HEK293T (cell line): ENCODE measurements at regions not wholly inside any gene's neighbourhood (a gene's known extent, or its start where the extent isn't known, plus 50 kb on each side); places are given as distances from the start of the nearest gene placed in this dataset.

ENCODE experiments used
- CTCF ChIA-PET: fragments of 350-600 bp; formaldehyde crosslinking; extraction: SDS; loops from one replicate; lab custom pipeline; 2021; ENCODE audit warnings: antibody characterized with exemption, inconsistent platforms; lab: Yijun Ruan, JAX
- POLR2A ChIA-PET: fragments of 350-600 bp; formaldehyde crosslinking; extraction: SDS; loops from one replicate; lab custom pipeline; 2020; ENCODE audit warnings: antibody characterized with exemption, inconsistent platforms; lab: Yijun Ruan, JAX
- DNase-seq: peaks from one replicate; pipeline ENCODE4 v3.0.0; 2012; ENCODE audit warnings: mixed read lengths; ENCODE audit errors: extremely low spot score
- ARNT ChIP-seq: fragments of 450-650 bp; IDR thresholded peaks from 2 replicates; pipeline ENCODE4 v1.6.1; 2017; ENCODE audit warnings: mild to moderate bottlenecking
- BHLHE40 ChIP-seq: fragments of 450-650 bp; IDR thresholded peaks from 2 replicates; pipeline ENCODE4 v1.6.1; 2016; ENCODE audit warnings: mild to moderate bottlenecking, moderate library complexity, borderline replicate concordance
- CTBP1 ChIP-seq: fragments of 450-650 bp; IDR thresholded peaks from 2 replicates; pipeline ENCODE4 v1.6.1; 2016; ENCODE audit warnings: borderline replicate concordance
- ELF4 ChIP-seq: fragments of 450-650 bp; IDR thresholded peaks from 2 replicates; pipeline ENCODE4 v1.6.1; 2017; ENCODE audit warnings: antibody characterized with exemption
- FOXA1 ChIP-seq: fragments of 450-650 bp; IDR thresholded peaks from 2 replicates; pipeline ENCODE4 v1.6.1; 2016; ENCODE audit warnings: mild to moderate bottlenecking
- FOXK2 ChIP-seq: fragments of 450-650 bp; IDR thresholded peaks from 2 replicates; pipeline ENCODE4 v1.6.1; 2016; ENCODE audit warnings: mild to moderate bottlenecking
- FOXM1 ChIP-seq: fragments of 450-650 bp; IDR thresholded peaks from 2 replicates; pipeline ENCODE4 v1.6.1; 2017; ENCODE audit warnings: mild to moderate bottlenecking, borderline replicate concordance
- HDGF ChIP-seq: fragments of 450-650 bp; IDR thresholded peaks from 2 replicates; pipeline ENCODE4 v1.6.1; 2017; ENCODE audit warnings: antibody characterized with exemption, borderline replicate concordance
- L3MBTL2 ChIP-seq: fragments of 450-650 bp; conservative IDR thresholded peaks from 2 replicates; pipeline ENCODE4 v1.6.1; 2016; ENCODE audit warnings: mild to moderate bottlenecking
- LEF1 ChIP-seq: fragments of 450-650 bp; IDR thresholded peaks from 2 replicates; pipeline ENCODE4 v1.6.1; 2017; ENCODE audit warnings: mild to moderate bottlenecking, borderline replicate concordance
- NFRKB ChIP-seq: fragments of 450-650 bp; IDR thresholded peaks from 2 replicates; pipeline ENCODE4 v1.6.1; 2016; ENCODE audit warnings: mild to moderate bottlenecking, moderate library complexity
- SP1 ChIP-seq: fragments of 450-650 bp; IDR thresholded peaks from 2 replicates; pipeline ENCODE4 v1.6.1; 2017
- SUZ12 ChIP-seq: fragments of 450-650 bp; IDR thresholded peaks from 2 replicates; pipeline ENCODE4 v1.6.1; 2016; ENCODE audit warnings: mild to moderate bottlenecking
- TARDBP ChIP-seq: fragments of 450-650 bp; IDR thresholded peaks from 2 replicates; pipeline ENCODE4 v1.6.1; 2016
- ZNF384 ChIP-seq: fragments of 450-650 bp; IDR thresholded peaks from 2 replicates; pipeline ENCODE4 v1.6.1; 2016
- TF ChIP-seq, protein P1 (sequence below): fragments of 450-650 bp; IDR thresholded peaks from 2 replicates; pipeline ENCODE4 v1.6.1; 2016

DNA sequence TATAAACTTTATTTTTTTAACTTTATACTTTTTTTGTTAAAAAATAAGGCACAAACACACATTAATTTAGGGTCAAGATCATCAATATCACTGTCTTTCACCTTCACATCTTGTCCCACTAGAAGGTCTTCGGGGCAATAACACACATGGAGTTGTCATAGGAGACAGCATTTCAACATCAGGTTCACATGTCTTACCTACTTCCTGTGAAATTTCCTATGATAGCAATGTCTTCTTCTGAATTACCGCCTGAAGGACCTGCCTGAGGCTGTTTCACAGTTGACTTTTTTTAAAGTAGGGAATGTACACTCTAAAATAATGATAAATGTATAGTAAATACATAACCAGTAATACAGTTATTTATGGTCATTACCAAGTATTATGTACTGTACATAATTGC is 559.4 kb downstream of the PLPP3 start:
- TF ChIP-seq HDGF (no peak), L3MBTL2 (no peak), ELF4 (no peak), TARDBP (no peak), FOXM1 (no peak), BHLHE40 (no peak), NFRKB (no peak), FOXA1 (no peak), LEF1 (no peak), ZNF384 (no peak), ARNT (no peak), CTBP1 (no peak), SUZ12 (no peak), SP1 (no peak), FOXK2 (no peak)
- TF ChIP-seq, protein P1, sequence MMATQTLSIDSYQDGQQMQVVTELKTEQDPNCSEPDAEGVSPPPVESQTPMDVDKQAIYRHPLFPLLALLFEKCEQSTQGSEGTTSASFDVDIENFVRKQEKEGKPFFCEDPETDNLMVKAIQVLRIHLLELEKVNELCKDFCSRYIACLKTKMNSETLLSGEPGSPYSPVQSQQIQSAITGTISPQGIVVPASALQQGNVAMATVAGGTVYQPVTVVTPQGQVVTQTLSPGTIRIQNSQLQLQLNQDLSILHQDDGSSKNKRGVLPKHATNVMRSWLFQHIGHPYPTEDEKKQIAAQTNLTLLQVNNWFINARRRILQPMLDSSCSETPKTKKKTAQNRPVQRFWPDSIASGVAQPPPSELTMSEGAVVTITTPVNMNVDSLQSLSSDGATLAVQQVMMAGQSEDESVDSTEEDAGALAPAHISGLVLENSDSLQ = no peak
- ChIA-PET POLR2A (no interaction called here), CTCF (no interaction called here)
- DNase-seq = no peak

DNA sequence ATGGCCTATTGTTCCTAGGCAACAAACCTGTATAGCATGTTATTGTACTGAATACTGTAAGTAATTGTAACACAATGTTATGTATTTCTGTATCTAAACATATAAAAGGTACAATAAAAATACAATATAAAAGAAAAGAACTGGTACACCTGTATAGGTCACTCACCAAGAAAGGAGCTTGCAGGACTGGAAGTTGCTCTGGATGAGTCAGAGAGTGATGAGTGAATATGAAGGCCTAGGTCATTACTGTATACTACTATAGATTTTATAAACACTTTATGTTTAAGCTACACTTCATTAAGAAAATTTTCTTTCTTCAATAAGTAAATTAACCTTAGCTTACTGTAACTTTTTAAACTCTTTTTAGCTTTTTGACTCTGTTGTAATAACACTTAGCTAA is 559.9 kb downstream of the PLPP3 start:
- ChIA-PET CTCF (no interaction called here), POLR2A (no interaction called here)
- TF ChIP-seq BHLHE40 = no peak
- TF ChIP-seq HDGF = no peak
- TF ChIP-seq ELF4 = no peak
- no peak for TF ChIP-seq FOXA1
- TF ChIP-seq SUZ12 = no peak
- TF ChIP-seq CTBP1 = no peak
- no peak for TF ChIP-seq L3MBTL2
- TF ChIP-seq, protein P1 = no peak
- no peak for TF ChIP-seq ARNT
- no peak for TF ChIP-seq NFRKB
- no peak for TF ChIP-seq TARDBP
- TF ChIP-seq FOXM1 = no peak
- no peak for TF ChIP-seq FOXK2
- no peak for TF ChIP-seq LEF1
- no peak for TF ChIP-seq SP1
- no peak for TF ChIP-seq ZNF384
- no peak for DNase-seq

DNA sequence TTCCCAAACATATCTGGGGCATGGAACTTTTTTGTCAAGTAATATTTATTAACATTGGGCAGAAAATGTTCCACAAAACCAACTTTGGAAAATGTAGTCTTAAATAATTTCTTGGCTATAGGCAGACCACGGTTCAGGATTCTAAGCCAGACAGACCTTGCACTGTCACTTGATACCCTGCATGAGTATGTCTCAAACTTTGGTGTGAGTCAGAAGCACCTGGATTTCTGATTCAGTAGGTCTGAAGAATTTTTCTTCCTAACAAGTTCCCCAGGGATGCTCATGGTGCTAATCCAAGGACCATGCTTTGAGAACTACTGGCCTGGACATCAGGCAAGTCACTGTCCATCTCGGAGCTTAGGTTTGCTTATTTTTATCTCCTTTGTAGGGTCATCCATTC is 562.0 kb downstream of the PLPP3 start:
- no peak for DNase-seq
- ChIA-PET POLR2A (no interaction called here), CTCF (interaction anchor here (0.6 kb wide), 1 partner anchor 61 kb away, joined by 5 read pairs; no protein-coding TSS in a partner anchor)
- TF ChIP-seq CTBP1 (no peak), TARDBP (no peak), LEF1 (no peak), L3MBTL2 (no peak), ARNT (no peak), HDGF (no peak), SP1 (no peak), FOXK2 (no peak), ZNF384 (no peak), BHLHE40 (no peak), ELF4 (no peak), SUZ12 (no peak), NFRKB (no peak), FOXA1 (no peak)
- TF ChIP-seq, protein P1 = no peak

DNA sequence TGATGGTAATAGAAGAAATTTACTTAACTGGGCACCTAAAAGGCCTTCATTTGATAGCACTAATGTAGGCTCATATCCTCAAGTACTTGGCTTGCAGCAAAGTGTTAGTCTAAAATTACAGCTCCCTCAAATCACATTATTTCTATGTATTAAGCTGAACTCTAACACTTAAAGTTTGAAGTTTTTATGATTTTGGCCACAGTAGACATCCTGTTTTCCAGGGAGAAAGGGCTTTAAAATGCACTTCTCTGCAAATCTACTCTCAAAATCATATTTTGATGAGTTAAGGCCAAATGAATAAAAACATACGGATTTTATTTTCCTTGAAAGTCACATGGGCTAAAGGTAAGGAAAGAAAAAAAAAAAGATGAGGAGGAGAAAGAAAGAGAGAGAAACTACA is 575.5 kb downstream of the PLPP3 start:
- POLR2A ChIA-PET = no interaction called here
- CTCF ChIA-PET = no interaction called here
- no peak for TF ChIP-seq SP1
- no peak for TF ChIP-seq NFRKB
- TF ChIP-seq CTBP1 = no peak
- TF ChIP-seq FOXA1 = no peak
- TF ChIP-seq ZNF384 = no peak
- no peak for TF ChIP-seq SUZ12
- TF ChIP-seq FOXM1 = no peak
- no peak for TF ChIP-seq LEF1
- DNase-seq = no peak

DNA sequence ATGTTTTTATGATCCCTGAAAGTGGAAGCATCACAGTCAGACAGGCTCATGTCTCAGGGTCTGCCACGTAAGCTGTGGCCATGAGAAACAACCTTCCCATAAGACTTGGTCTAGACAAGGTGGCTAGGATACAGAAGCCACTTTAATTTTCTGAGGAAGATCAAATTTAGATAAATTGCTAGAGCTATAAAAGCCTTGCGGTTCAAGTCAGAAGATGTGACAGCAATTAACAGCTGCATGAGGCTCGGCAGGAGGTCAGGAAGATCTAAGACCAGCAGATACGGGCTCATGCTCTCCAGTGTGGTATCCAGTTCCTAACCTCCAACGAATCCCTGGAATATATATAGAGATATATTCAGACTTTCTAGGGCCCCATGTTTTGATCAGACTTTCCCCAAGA is 577.1 kb downstream of the PLPP3 start:
- CTCF ChIA-PET = no interaction called here
- POLR2A ChIA-PET = no interaction called here
- no peak for TF ChIP-seq CTBP1
- TF ChIP-seq BHLHE40 = no peak
- no peak for TF ChIP-seq L3MBTL2
- no peak for TF ChIP-seq ELF4
- TF ChIP-seq FOXM1 = no peak
- TF ChIP-seq SP1 = no peak
- TF ChIP-seq FOXA1 = no peak
- TF ChIP-seq, protein P1 = no peak
- TF ChIP-seq NFRKB = no peak
- TF ChIP-seq ARNT = no peak
- TF ChIP-seq SUZ12 = no peak
- no peak for TF ChIP-seq LEF1
- DNase-seq = no peak

DNA sequence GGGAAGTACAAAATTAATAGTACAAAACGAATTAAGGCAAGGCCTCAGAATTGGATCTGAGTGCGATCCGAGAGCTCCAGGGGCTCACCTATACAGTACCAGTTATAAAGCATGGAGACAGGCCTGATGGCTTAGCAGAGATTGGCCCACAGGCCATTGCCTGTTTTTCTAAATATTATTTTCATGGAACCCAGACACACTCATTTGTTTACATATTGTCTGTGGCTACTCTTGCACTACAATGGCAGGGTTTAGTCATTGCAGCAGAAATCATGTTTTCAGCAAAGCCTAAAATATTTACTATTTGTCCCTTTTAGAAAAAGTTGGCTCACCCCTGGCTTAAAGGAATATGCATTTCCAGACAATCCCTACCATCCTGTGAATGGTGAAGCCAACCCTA is 578.9 kb downstream of the PLPP3 start:
- ChIA-PET CTCF (no interaction called here), POLR2A (no interaction called here)
- TF ChIP-seq FOXA1 (no peak), SP1 (no peak)
- no peak for DNase-seq
